Neural progenitor cell (in vitro differentiated cells): ENCODE measurements at regions not wholly inside any gene's neighbourhood (a gene's known extent, or its start where the extent isn't known, plus 50 kb on each side); places are given as distances from the start of the nearest gene placed in this dataset.

Experiments
- DNase-seq: peaks from one replicate; pipeline ENCODE4 v3.0.0-alpha.2; 2016; ENCODE audit warnings: low spot score
- H2AFZ ChIP-seq: fragments of 200-600 bp; sonication (generic); replicated peaks from 2 replicates; pipeline ENCODE4 v1.6.1; 2016; ENCODE audit warnings: antibody characterized with exemption
- H3F3A ChIP-seq: fragments of 200-600 bp; sonication (generic); 2 replicates; pipeline ENCODE4 v1.6.1; 2016; ENCODE audit warnings: antibody characterized with exemption, low read depth
- H3K27ac ChIP-seq: fragments of 200-600 bp; sonication (generic); 2 replicates; pipeline ENCODE4 v1.5.1; 2016; ENCODE audit warnings: mild to moderate bottlenecking
- H3K27me3 ChIP-seq: fragments of 200-600 bp; sonication (generic); 2 replicates; pipeline ENCODE4 v1.6.1; 2016; ENCODE audit warnings: mild to moderate bottlenecking, moderate library complexity
- H3K36me3 ChIP-seq: fragments of 200-600 bp; sonication (generic); 2 replicates; pipeline ENCODE4 v1.5.1; 2016
- H3K4me1 ChIP-seq: fragments of 200-600 bp; sonication (generic); 2 replicates; pipeline ENCODE4 v1.6.1; 2016; ENCODE audit warnings: mixed run types
- H3K4me2 ChIP-seq: fragments of 200-600 bp; sonication (generic); 2 replicates; pipeline ENCODE4 v1.6.1; 2016
- H3K4me3 ChIP-seq: fragments of 200-600 bp; sonication (generic); 2 replicates; pipeline ENCODE4 v1.5.1; 2016
- H3K79me2 ChIP-seq: fragments of 200-600 bp; sonication (generic); 2 replicates; pipeline ENCODE4 v1.6.1; 2016; ENCODE audit warnings: low read depth
- H3K9ac ChIP-seq: fragments of 200-600 bp; sonication (generic); 2 replicates; pipeline ENCODE4 v1.6.1; 2016
- H3K9me3 ChIP-seq: fragments of 200-600 bp; sonication (generic); 2 replicates; pipeline ENCODE4 v1.5.1; 2016; ENCODE audit warnings: low read depth
- H4K20me1 ChIP-seq: fragments of 200-600 bp; sonication (generic); 2 replicates; pipeline ENCODE4 v1.6.1; 2016; ENCODE audit warnings: low read depth
- H3K27ac Mint-ChIP-seq: 3 replicates; pipeline ENCODE4 v1.8.0; 2021; ENCODE audit warnings: mixed read lengths
- H3K27me3 Mint-ChIP-seq: 2 replicates; pipeline ENCODE4 v1.8.0; 2022; ENCODE audit warnings: low read depth, mild to moderate bottlenecking, inconsistent platforms, moderate library complexity, mixed read lengths; ENCODE audit not compliant: insufficient read depth
- H3K36me3 Mint-ChIP-seq: 3 replicates; pipeline ENCODE4 v1.8.0; 2021; ENCODE audit warnings: mixed read lengths
- H3K4me1 Mint-ChIP-seq: 3 replicates; pipeline ENCODE4 v1.8.0; 2021; ENCODE audit warnings: mixed read lengths
- H3K4me3 Mint-ChIP-seq: 3 replicates; pipeline ENCODE4 v1.8.0; 2021; ENCODE audit warnings: mild to moderate bottlenecking, moderate library complexity, mixed read lengths
- H3K9me3 Mint-ChIP-seq: 3 replicates; pipeline ENCODE4 v1.8.0; 2020; ENCODE audit warnings: mixed read lengths
- EZH2 ChIP-seq: fragments of 200-600 bp; sonication (generic); IDR thresholded peaks from 2 replicates; pipeline ENCODE4 v1.6.1; 2017; ENCODE audit warnings: antibody characterized with exemption, mild to moderate bottlenecking, moderate library complexity
- EZH2phosphoT487 ChIP-seq: fragments of 200-600 bp; sonication (generic); IDR thresholded peaks from 2 replicates; pipeline ENCODE4 v1.6.1; 2017; ENCODE audit warnings: antibody characterized with exemption
- TF ChIP-seq, protein P1 (sequence below): fragments of 200-600 bp; sonication (generic); IDR thresholded peaks from 2 replicates; pipeline ENCODE4 v1.5.1; 2017; ENCODE audit warnings: antibody characterized with exemption, mild to moderate bottlenecking

DNA sequence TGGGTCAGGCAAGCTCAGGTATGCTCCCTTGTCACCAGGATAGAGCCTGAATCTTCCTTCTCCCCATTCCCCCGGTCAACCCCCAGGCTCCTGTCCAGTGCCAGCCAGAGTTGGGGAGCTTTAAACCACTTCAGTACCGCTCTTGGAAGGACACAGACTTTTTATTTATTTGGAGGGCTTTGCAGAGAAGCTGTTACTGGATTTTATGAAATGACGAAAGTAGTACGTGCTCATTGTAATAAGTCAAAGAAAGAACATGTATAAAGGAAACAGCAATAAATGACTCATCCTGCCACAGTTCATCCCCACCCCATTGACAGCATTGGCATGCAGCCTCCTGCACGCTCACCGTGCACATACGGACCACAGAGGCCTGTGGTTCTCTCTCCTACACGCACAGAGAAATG, 230.3 kb downstream of the AUH start:
- TF ChIP-seq, protein P1, sequence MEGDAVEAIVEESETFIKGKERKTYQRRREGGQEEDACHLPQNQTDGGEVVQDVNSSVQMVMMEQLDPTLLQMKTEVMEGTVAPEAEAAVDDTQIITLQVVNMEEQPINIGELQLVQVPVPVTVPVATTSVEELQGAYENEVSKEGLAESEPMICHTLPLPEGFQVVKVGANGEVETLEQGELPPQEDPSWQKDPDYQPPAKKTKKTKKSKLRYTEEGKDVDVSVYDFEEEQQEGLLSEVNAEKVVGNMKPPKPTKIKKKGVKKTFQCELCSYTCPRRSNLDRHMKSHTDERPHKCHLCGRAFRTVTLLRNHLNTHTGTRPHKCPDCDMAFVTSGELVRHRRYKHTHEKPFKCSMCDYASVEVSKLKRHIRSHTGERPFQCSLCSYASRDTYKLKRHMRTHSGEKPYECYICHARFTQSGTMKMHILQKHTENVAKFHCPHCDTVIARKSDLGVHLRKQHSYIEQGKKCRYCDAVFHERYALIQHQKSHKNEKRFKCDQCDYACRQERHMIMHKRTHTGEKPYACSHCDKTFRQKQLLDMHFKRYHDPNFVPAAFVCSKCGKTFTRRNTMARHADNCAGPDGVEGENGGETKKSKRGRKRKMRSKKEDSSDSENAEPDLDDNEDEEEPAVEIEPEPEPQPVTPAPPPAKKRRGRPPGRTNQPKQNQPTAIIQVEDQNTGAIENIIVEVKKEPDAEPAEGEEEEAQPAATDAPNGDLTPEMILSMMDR = no peak
- no peak for TF ChIP-seq EZH2
- TF ChIP-seq EZH2phosphoT487 = no peak

DNA sequence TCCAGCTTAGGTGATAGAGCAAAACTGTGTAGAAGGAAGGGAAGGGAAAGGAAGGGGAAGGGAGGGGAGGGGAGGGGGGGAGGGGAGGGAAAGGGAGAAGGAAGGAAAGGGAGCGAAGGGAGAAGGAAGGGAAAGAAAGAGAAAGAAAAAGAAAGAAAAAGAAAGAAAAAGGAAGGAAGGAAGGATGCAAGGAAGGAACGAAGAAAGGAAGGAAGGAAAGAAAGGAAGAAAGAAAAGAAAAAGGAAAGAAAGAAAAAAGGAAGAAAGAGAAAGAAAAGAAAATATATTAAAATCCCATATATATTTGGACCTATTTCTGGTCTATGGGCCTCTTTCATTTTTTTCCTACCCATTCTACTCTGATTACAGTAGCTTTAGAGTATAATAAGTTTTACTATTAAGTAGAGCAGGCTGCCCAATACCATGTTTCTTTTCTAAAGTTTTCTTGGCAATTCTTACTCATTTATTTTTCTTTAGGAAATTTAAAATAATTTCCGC, 229.1 kb downstream of the AUH start:
- Histone ChIP-seq H3K79me2 (no peaks in the 10 kb centered on the region), H3K36me3 (no peaks in the 10 kb centered on the region), H3K4me2 (no peak overlapping the region), H3K9ac (no peak overlapping the region), H3K9me3 (no peaks in the 10 kb centered on the region), H3F3A (no peaks in the 10 kb centered on the region), H3K27ac (no peak overlapping the region), H4K20me1 (no peaks in the 10 kb centered on the region), H3K4me1 (no peaks in the 10 kb centered on the region), H3K27me3 (no peaks in the 10 kb centered on the region), H2AFZ (no peak overlapping the region), H3K4me3 (no peak overlapping the region)
- TF ChIP-seq EZH2phosphoT487 (no peak), EZH2 (no peak)
- TF ChIP-seq, protein P1 = no peak
- Mint-ChIP-seq H3K27me3 (no peaks in the 10 kb centered on the region), H3K9me3 (peaks cover 2% of the 10 kb centered on the region), H3K27ac (no peak overlapping the region), H3K36me3 (no peaks in the 10 kb centered on the region), H3K4me3 (no peak overlapping the region), H3K4me1 (peaks cover 2% of the 10 kb centered on the region)
- no peak for DNase-seq

More for the DNA sequence above, 230.3 kb downstream of the AUH start:
- no peaks in the 10 kb centered on the region for H3K36me3 ChIP-seq
- no peak overlapping the region for H3K27ac ChIP-seq
- no peaks in the 10 kb centered on the region for H4K20me1 ChIP-seq
- Mint-ChIP-seq H3K4me1 (no peaks in the 10 kb centered on the region), H3K4me3 (no peak overlapping the region), H3K27ac (no peak overlapping the region), H3K36me3 (no peaks in the 10 kb centered on the region), H3K27me3 (no peaks in the 10 kb centered on the region), H3K9me3 (no peaks in the 10 kb centered on the region)
- H3K79me2 ChIP-seq = no peaks in the 10 kb centered on the region
- no peak overlapping the region for H3K9ac ChIP-seq
- H3K4me1 ChIP-seq = no peaks in the 10 kb centered on the region
- no peak for DNase-seq
- no peak overlapping the region for H3K4me2 ChIP-seq
- H3K4me3 ChIP-seq = no peak overlapping the region
- H3K27me3 ChIP-seq = no peaks in the 10 kb centered on the region
- H3K9me3 ChIP-seq = no peaks in the 10 kb centered on the region
- H3F3A ChIP-seq = no peaks in the 10 kb centered on the region
- no peak overlapping the region for H2AFZ ChIP-seq

DNA sequence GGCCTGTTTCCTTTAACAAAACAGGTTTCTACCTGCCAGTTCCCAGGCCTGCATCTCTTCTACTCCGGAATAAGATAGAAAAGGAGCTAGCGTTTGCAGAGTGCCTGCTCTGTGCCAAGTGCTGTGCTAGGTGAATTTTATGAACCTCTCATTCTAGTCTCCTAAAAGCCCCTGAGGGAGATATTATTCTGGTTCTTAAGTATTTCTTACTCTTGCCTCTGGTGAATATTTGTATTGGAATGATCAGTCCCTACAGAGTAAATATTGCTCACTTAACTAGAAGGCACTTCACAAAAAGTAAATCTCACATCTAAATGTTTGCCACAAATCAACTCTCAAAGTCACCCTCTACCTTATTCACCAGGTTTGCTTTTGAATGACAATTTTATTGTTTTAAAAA, 227.1 kb downstream of the AUH start:
- no peak overlapping the region for H3K4me3 ChIP-seq
- H3K4me2 ChIP-seq = no peak overlapping the region
- Mint-ChIP-seq H3K27ac (no peak overlapping the region), H3K4me1 (peaks cover 2% of the 10 kb centered on the region), H3K36me3 (no peaks in the 10 kb centered on the region), H3K9me3 (peaks cover 2% of the 10 kb centered on the region), H3K4me3 (no peak overlapping the region), H3K27me3 (no peaks in the 10 kb centered on the region)
- no peak overlapping the region for H3K9ac ChIP-seq
- no peak overlapping the region for H3K27ac ChIP-seq
- H3F3A ChIP-seq = no peaks in the 10 kb centered on the region
- DNase-seq = no peak
- no peak overlapping the region for H2AFZ ChIP-seq
- H4K20me1 ChIP-seq = no peaks in the 10 kb centered on the region
- no peaks in the 10 kb centered on the region for H3K4me1 ChIP-seq
- H3K36me3 ChIP-seq = no peaks in the 10 kb centered on the region
- no peak for TF ChIP-seq EZH2
- TF ChIP-seq, protein P1 = no peak
- no peak for TF ChIP-seq EZH2phosphoT487
- no peaks in the 10 kb centered on the region for H3K9me3 ChIP-seq
- no peaks in the 10 kb centered on the region for H3K27me3 ChIP-seq
- H3K79me2 ChIP-seq = no peaks in the 10 kb centered on the region
